ENCODE measurements at regions not wholly inside any gene's neighbourhood (a gene's known extent, or its start where the extent isn't known, plus 50 kb on each side); places are given as distances from the start of the nearest gene placed in this dataset.

DNA sequence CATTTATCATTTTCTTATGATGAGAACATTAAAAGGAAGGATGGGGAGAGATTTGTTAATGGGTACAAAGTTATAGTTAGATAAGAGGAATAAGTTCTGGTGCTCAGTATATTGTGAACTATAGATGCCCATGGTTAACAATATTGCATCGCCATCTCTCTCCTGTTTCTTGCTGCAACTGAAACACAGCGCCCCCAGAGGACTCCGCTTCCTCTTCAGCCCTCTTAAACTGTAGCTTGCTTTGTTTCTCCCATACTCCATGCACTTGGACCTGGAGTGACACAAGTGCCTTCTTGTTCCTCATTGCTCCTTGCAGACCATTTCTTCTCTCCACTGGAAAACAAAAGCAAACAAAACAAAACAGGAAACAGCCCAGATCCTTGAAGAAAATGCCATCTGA, 70.1 kb upstream of the NTPCR start:
- Mint-ChIP-seq H3K4me3 (no peak overlapping the region), H3K36me3 (no peaks in the 10 kb centered on the region), H3K9me3 (no peaks in the 10 kb centered on the region), H3K27ac (no peak overlapping the region), H3K27me3 (peaks cover 2% of the 10 kb centered on the region in 2 donors), H3K4me1 (peaks cover 0 to 8% (median 6%) of the 10 kb centered on the region in 4 donors)
- Histone ChIP-seq H3K4me1 (ENCODE audit: insufficient read depth, low read length) (no peaks in the 10 kb centered on the region), H3K9me3 (ENCODE audit: control insufficient read depth in 1 of 2, low read length in 2 of 2) (no peaks in the 10 kb centered on the region), H3K27me3 (ENCODE audit: insufficient read depth, low read length) (no peaks in the 10 kb centered on the region), H3K36me3 (ENCODE audit: insufficient read depth, low read length) (no peaks in the 10 kb centered on the region), H3K27ac (ENCODE audit: low read depth, low read length) (no peak overlapping the region), H3K4me3 (ENCODE audit: low read length in 2 of 2) (no peak overlapping the region)
- DNase-seq, result no peak
- POLR2A ChIA-PET (ENCODE audit: partially characterized antibody), result no interaction called here
- intact Hi-C loops (cut with micrococcal nuclease), result no loop called here
- CTCF ChIA-PET (ENCODE audit: partially characterized antibody), result interaction anchor here (0.7 kb wide), 1 partner anchor 37 kb away, joined by 3 read pairs; no protein-coding TSS in a partner anchor

DNA sequence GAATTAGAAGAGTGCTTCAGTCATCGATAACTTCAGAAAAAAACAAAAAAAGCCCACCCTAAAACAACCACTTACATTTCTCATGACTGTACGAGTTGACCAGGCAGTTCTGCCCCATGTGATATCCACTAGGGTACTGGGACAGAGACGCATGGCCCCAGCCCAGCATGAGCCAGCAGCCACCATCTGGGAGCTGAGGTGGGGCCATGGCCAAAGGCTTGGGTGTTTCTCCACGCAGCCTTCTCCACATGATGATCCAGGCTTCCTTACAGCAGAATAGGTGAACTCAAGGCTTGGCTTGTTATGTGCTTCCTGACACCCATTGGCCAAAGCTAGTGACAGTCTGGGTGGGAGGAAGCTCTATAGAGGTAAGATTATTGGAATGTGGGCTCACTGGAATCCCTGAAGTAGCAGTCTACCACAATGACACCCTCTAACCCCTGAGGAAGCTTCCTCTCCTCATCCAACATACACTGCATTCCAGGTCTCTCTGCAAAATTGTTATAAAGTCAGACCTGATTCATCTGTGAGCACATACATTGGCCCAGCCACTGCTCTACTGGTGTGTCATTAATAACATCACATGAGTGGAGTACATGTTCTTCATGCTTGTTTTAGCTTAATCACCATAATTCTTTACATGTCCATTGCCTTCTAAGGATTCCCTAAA, 66.3 kb upstream of the NTPCR start:
- no peaks in the 10 kb centered on the region for H3K27me3 ChIP-seq (ENCODE audit: insufficient read depth, low read length)
- no peaks in the 10 kb centered on the region for H3K4me1 Mint-ChIP-seq
- ChIA-PET CTCF (ENCODE audit: partially characterized antibody) (interaction anchor here (0.6 kb wide), 1 partner anchor 76 kb away, joined by 3 read pairs; no protein-coding TSS in a partner anchor), POLR2A (ENCODE audit: partially characterized antibody) (no interaction called here)
- no peaks in the 10 kb centered on the region for H3K36me3 Mint-ChIP-seq
- H3K27me3 Mint-ChIP-seq, result peaks cover 0 to 5% of the 10 kb centered on the region in 2 donors
- no peaks in the 10 kb centered on the region for H3K9me3 Mint-ChIP-seq
- no peak overlapping the region for H3K4me3 ChIP-seq (ENCODE audit: low read length in 2 of 2)
- intact Hi-C loops (cut with micrococcal nuclease), result no loop called here
- no peak overlapping the region for H3K4me3 Mint-ChIP-seq
- H3K36me3 ChIP-seq (ENCODE audit: insufficient read depth, low read length), result no peaks in the 10 kb centered on the region
- no peak overlapping the region for H3K27ac ChIP-seq (ENCODE audit: low read depth, low read length)
- no peak for DNase-seq
- no peaks in the 10 kb centered on the region for H3K9me3 ChIP-seq (ENCODE audit: control insufficient read depth in 1 of 2, low read length in 2 of 2)
- no peak overlapping the region for H3K27ac Mint-ChIP-seq
- no peaks in the 10 kb centered on the region for H3K4me1 ChIP-seq (ENCODE audit: insufficient read depth, low read length)

DNA sequence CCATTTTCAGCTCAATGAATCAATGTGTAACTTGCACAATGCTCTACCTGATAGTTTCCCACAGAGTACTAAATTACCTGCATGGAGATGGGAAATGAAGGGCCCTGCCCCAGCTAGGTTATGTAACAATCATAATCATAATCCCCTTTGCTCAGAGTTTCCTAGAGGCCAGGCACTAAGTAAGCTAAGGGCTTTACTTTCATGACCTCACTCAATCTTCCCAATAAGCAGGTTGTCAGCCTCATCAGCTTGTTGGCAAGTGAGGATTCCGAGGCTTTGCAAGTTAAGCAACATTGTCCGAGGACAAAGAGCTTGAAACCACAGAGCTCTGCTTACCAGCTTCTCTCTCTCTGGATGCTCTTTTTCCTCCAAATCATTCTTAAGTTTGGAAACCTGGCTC, 64.1 kb upstream of the NTPCR start:
- H3K36me3 Mint-ChIP-seq, result no peaks in the 10 kb centered on the region
- Histone ChIP-seq H3K27ac (ENCODE audit: low read depth, low read length) (no peak overlapping the region), H3K4me3 (ENCODE audit: low read length in 2 of 2) (no peak overlapping the region), H3K27me3 (ENCODE audit: insufficient read depth, low read length) (no peaks in the 10 kb centered on the region), H3K9me3 (ENCODE audit: control insufficient read depth in 1 of 2, low read length in 2 of 2) (no peaks in the 10 kb centered on the region), H3K36me3 (ENCODE audit: insufficient read depth, low read length) (no peaks in the 10 kb centered on the region), H3K4me1 (ENCODE audit: insufficient read depth, low read length) (no peaks in the 10 kb centered on the region)
- no peak overlapping the region for H3K27ac Mint-ChIP-seq
- no peaks in the 10 kb centered on the region for H3K9me3 Mint-ChIP-seq
- no peak for DNase-seq
- peaks cover 0 to 2% (median 0%) of the 10 kb centered on the region in 4 donors for H3K4me1 Mint-ChIP-seq
- POLR2A ChIA-PET (ENCODE audit: partially characterized antibody), result no interaction called here
- intact Hi-C loops (cut with micrococcal nuclease), result no loop called here
- CTCF ChIA-PET (ENCODE audit: partially characterized antibody), result no interaction called here
- H3K27me3 Mint-ChIP-seq, result peaks cover 0 to 6% of the 10 kb centered on the region in 2 donors
- H3K4me3 Mint-ChIP-seq, result no peak overlapping the region

DNA sequence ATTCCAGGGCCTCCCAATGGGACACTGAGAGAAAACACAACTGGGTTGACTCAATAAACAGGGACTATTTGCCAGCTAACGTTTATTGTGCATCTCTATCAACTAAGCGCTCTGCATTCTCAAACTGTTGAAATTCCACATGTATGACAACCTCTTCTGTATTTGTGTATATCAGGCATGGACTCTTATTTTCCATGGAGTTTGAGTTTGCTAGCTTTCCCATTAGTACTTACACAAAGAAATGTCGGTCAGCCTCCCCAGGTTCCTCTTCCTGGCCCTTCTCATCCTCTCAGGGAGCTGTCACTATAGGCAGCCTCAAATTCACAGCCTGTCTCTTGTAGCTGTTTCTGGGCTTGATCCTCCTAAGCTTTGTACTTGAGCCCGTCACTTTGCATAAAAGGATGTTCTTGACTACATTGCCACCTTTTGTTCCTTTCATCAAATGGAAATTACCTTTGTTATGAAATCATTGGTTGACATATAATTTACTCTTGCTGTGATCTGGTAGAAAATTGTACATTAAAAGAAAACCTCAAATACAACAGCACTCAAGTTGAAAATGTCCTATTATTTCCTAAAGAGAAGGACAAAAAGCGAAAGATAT, 60.0 kb upstream of the NTPCR start:
- intact Hi-C loops (cut with micrococcal nuclease), result no loop called here
- H3K27ac ChIP-seq (ENCODE audit: low read depth, low read length), result no peak overlapping the region
- H3K27ac Mint-ChIP-seq, result no peak overlapping the region
- H3K9me3 ChIP-seq (ENCODE audit: control insufficient read depth in 1 of 2, low read length in 2 of 2), result no peaks in the 10 kb centered on the region
- no peaks in the 10 kb centered on the region for H3K36me3 Mint-ChIP-seq
- ChIA-PET POLR2A (ENCODE audit: partially characterized antibody) (no interaction called here), CTCF (ENCODE audit: partially characterized antibody) (no interaction called here)
- peaks cover 0 to 2% (median 0%) of the 10 kb centered on the region in 4 donors for H3K4me1 Mint-ChIP-seq
- no peaks in the 10 kb centered on the region for H3K4me1 ChIP-seq (ENCODE audit: insufficient read depth, low read length)
- no peaks in the 10 kb centered on the region for H3K36me3 ChIP-seq (ENCODE audit: insufficient read depth, low read length)
- no peak for DNase-seq
- no peaks in the 10 kb centered on the region for H3K27me3 ChIP-seq (ENCODE audit: insufficient read depth, low read length)
- no peak overlapping the region for H3K4me3 Mint-ChIP-seq
- H3K9me3 Mint-ChIP-seq, result peaks cover 0 to 4% (median 0%) of the 10 kb centered on the region in 8 donors
- H3K4me3 ChIP-seq (ENCODE audit: low read length in 2 of 2), result no peak overlapping the region
- peaks cover 2 to 6% of the 10 kb centered on the region in 2 donors for H3K27me3 Mint-ChIP-seq

DNA sequence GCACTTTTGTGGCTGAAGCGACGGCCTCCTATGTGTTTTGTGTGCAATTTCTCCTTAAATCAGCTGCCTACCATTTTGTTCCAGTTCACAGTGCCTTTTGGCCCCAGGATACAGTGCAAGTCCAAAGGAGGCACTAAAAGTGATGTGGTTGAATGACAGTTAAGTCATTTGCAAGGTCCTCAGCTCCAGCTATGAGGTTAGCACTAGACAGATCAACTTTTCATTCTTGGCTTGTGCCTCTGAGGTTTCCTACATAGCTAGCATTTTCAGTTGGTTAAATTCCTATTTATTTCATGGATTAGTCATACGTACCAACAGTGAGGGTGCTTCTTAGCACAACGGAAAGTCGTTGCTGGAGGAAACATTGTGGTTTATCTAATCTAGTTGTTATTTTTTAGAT, 59.3 kb upstream of the NTPCR start:
- CTCF ChIA-PET (ENCODE audit: partially characterized antibody), result no interaction called here
- POLR2A ChIA-PET (ENCODE audit: partially characterized antibody), result no interaction called here

DNA sequence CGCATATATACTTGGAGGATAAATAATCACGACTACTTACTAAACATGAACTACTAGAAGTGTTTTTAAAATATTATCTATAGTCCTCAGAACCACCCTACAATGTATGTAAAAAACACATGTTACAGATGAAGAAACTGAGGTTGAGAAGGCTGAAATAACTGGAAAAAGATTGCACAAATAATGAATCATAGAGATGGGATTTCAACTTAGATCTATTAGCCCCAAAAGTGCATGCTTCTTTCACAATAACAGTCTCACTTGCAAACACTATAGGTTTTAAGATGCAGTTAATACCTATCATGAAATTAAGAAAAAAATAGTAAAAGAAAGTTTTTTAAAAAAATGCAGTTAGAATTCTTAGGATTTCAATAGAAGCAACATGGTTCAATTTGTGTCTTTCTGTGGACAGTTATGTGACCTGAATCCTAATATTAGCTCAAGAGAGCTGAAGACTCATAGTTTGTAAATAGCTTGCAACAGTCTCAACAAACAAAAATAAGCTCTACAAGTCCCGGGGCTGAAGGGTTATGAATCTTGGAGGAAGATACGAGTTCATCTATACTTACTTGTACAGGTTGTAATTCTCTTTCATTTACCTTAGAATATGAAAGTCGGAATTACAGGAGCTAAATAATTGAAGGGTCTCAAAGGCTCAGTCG, 58.6 kb upstream of the NTPCR start:
- no peaks in the 10 kb centered on the region for H3K36me3 Mint-ChIP-seq
- Histone ChIP-seq H3K4me1 (ENCODE audit: insufficient read depth, low read length) (no peaks in the 10 kb centered on the region), H3K27me3 (ENCODE audit: insufficient read depth, low read length) (no peaks in the 10 kb centered on the region), H3K36me3 (ENCODE audit: insufficient read depth, low read length) (no peaks in the 10 kb centered on the region), H3K4me3 (ENCODE audit: low read length in 2 of 2) (no peak overlapping the region), H3K9me3 (ENCODE audit: control insufficient read depth in 1 of 2, low read length in 2 of 2) (no peaks in the 10 kb centered on the region), H3K27ac (ENCODE audit: low read depth, low read length) (no peak overlapping the region)
- ChIA-PET POLR2A (ENCODE audit: partially characterized antibody) (no interaction called here), CTCF (ENCODE audit: partially characterized antibody) (no interaction called here)
- peaks cover 0 to 2% (median 0%) of the 10 kb centered on the region in 4 donors for H3K4me1 Mint-ChIP-seq
- no peak for DNase-seq
- intact Hi-C loops (cut with micrococcal nuclease), result no loop called here
- peaks cover 2 to 5% of the 10 kb centered on the region in 2 donors for H3K27me3 Mint-ChIP-seq
- no peak overlapping the region for H3K4me3 Mint-ChIP-seq
- H3K27ac Mint-ChIP-seq, result no peak overlapping the region
- H3K9me3 Mint-ChIP-seq, result peaks cover 0 to 4% (median 0%) of the 10 kb centered on the region in 8 donors

More for the DNA sequence above, 59.3 kb upstream of the NTPCR start:
- Histone ChIP-seq H3K27me3 (ENCODE audit: insufficient read depth, low read length) (no peaks in the 10 kb centered on the region), H3K4me3 (ENCODE audit: low read length in 2 of 2) (no peak overlapping the region), H3K36me3 (ENCODE audit: insufficient read depth, low read length) (no peaks in the 10 kb centered on the region), H3K9me3 (ENCODE audit: control insufficient read depth in 1 of 2, low read length in 2 of 2) (no peaks in the 10 kb centered on the region), H3K27ac (ENCODE audit: low read depth, low read length) (no peak overlapping the region), H3K4me1 (ENCODE audit: insufficient read depth, low read length) (no peaks in the 10 kb centered on the region)
- Mint-ChIP-seq H3K4me3 (no peak overlapping the region), H3K4me1 (peaks cover 0 to 2% (median 0%) of the 10 kb centered on the region in 4 donors), H3K27me3 (peaks cover 2 to 6% of the 10 kb centered on the region in 2 donors), H3K36me3 (no peaks in the 10 kb centered on the region), H3K27ac (no peak overlapping the region), H3K9me3 (peaks cover 0 to 4% (median 0%) of the 10 kb centered on the region in 8 donors)
- intact Hi-C loops (cut with micrococcal nuclease), result no loop called here
- no peak for DNase-seq

DNA sequence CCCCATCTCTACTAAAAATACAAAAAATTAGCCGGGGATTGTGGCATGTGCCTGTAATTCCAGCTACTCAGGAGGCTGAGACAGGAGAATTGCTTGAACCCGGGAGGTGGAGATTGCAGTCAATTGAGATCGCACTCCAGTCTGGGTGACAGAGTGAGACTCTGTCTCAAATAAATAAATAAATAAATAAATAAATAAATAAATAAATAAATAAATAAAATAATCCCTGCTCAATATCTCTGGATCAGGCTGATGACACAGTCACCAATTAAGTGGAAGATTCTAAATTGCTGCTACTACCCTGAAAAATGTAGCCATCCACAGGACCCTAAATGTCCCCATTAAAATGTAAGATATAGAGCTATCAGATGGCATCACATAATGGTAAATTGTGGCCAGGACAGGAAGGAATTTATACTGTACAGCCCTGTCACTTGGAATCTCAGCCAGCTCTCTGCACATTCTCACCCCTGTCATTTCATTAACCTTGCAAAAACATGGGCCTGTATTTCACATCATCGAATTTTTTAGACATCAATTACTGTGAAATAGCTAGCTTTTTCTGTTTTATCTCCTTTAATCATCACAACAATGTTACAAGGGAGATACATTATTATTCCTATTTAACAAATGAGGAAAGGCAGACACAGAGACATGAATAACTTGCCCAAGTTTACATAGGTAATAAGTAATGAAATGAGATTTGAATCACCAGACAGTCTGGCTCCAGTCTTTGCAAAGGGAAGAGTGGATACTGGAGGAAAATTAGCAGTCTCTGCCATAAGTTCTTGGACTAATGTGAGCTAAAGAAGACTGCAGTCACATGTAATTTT, 56.7 kb upstream of the NTPCR start:
- ChIA-PET CTCF (ENCODE audit: partially characterized antibody) (no interaction called here), POLR2A (ENCODE audit: partially characterized antibody) (no interaction called here)
- no peak for DNase-seq
- Mint-ChIP-seq H3K4me1 (peaks cover 0 to 2% (median 0%) of the 10 kb centered on the region in 4 donors), H3K9me3 (peaks cover 0 to 4% (median 0%) of the 10 kb centered on the region in 8 donors), H3K27ac (no peak overlapping the region), H3K36me3 (no peaks in the 10 kb centered on the region), H3K27me3 (peaks cover 1 to 2% of the 10 kb centered on the region in 2 donors), H3K4me3 (no peak overlapping the region)
- no peak overlapping the region for H3K27ac ChIP-seq (ENCODE audit: low read depth, low read length)
- intact Hi-C loops (cut with micrococcal nuclease), result no loop called here
- no peaks in the 10 kb centered on the region for H3K36me3 ChIP-seq (ENCODE audit: insufficient read depth, low read length)
- no peak overlapping the region for H3K4me3 ChIP-seq (ENCODE audit: low read length in 2 of 2)
- H3K4me1 ChIP-seq (ENCODE audit: insufficient read depth, low read length), result no peaks in the 10 kb centered on the region
- no peaks in the 10 kb centered on the region for H3K27me3 ChIP-seq (ENCODE audit: insufficient read depth, low read length)
- H3K9me3 ChIP-seq (ENCODE audit: control insufficient read depth in 1 of 2, low read length in 2 of 2), result no peaks in the 10 kb centered on the region

All from CD4-positive, alpha-beta memory T cell (primary cell).